ENCODE measurements at regions not wholly inside any gene's neighbourhood (a gene's known extent, or its start where the extent isn't known, plus 50 kb on each side); places are given as distances from the start of the nearest gene placed in this dataset.

GRCh38 chr7:153393666-153394065 is 634.1 kb downstream of the ACTR3B start:
- 0 to 83% (median 45%) methylated on average over 1 to 3 of the region's 3 CpGs; no CpG with 5 or more reads in 1 of the 10 experiments for WGBS, 10 experiments
- in situ Hi-C loops (cut with MboI; ENCODE audit: low pct_unique_long_range_greater_than_20kb in 2 of 9, low sequenced_read_pairs in 9 of 9, unreplicated experiment in 9 of 9) = no loop called here
- Histone ChIP-seq H3K4me1 (replicated peaks in 1 of 2) (no peaks in the 10 kb centered on the region), H3K4me3 (no peak overlapping the region), H3K27ac (no peak overlapping the region)
- ATAC-seq (replicated peaks in 6 of 8) = no peak

GRCh38 chr7:153396475-153396874 is 636.9 kb downstream of the ACTR3B start:
- no peak for ATAC-seq (replicated peaks in 6 of 8)
- WGBS, 10 experiments = 0 to 83% (median 24%) methylated on average over 1 to 2 of the region's 2 CpGs; no CpG with 5 or more reads in 3 of the 10 experiments
- no peaks in the 10 kb centered on the region for H3K4me1 ChIP-seq (replicated peaks in 1 of 2)
- no peak overlapping the region for H3K27ac ChIP-seq
- no peak overlapping the region for H3K4me3 ChIP-seq
- in situ Hi-C loops (cut with MboI; ENCODE audit: low pct_unique_long_range_greater_than_20kb in 2 of 9, low sequenced_read_pairs in 9 of 9, unreplicated experiment in 9 of 9) = no loop called here

GRCh38 chr7:153397459-153397858 is 637.9 kb downstream of the ACTR3B start:
- in situ Hi-C loops (cut with MboI; ENCODE audit: low pct_unique_long_range_greater_than_20kb in 2 of 9, low sequenced_read_pairs in 9 of 9, unreplicated experiment in 9 of 9) = no loop called here
- 0 to 80% (median 13%) methylated on average over 1 to 4 of the region's 4 CpGs; no CpG with 5 or more reads in 2 of the 10 experiments for WGBS, 10 experiments
- ATAC-seq (replicated peaks in 6 of 8) = no peak

GRCh38 chr7:153397906-153398305 is 638.4 kb downstream of the ACTR3B start:
- H3K4me3 ChIP-seq = no peak overlapping the region
- H3K4me1 ChIP-seq (replicated peaks in 1 of 2) = no peaks in the 10 kb centered on the region
- in situ Hi-C loops (cut with MboI; ENCODE audit: low pct_unique_long_range_greater_than_20kb in 2 of 9, low sequenced_read_pairs in 9 of 9, unreplicated experiment in 9 of 9) = no loop called here
- no peak for ATAC-seq (replicated peaks in 6 of 8)
- no peak overlapping the region for H3K27ac ChIP-seq
- WGBS, 10 experiments = 26 to 100% (median 47%) methylated on average over 1 to 3 of the region's 3 CpGs; no CpG with 5 or more reads in 4 of the 10 experiments

More at GRCh38 chr7:153397459-153397858, 637.9 kb downstream of the ACTR3B start:
- H3K4me3 ChIP-seq = no peak overlapping the region
- H3K27ac ChIP-seq = no peak overlapping the region
- no peaks in the 10 kb centered on the region for H3K4me1 ChIP-seq (replicated peaks in 1 of 2)

- H3K4me1 ChIP-seq (replicated peaks in 1 of 2) = no peaks in the 10 kb centered on the region
- no peak overlapping the region for H3K4me3 ChIP-seq
- no peak for ATAC-seq (replicated peaks in 6 of 8)
- 0 to 100% (median 39%) methylated on average over 1 to 2 of the region's 2 CpGs for WGBS, 10 experiments
- in situ Hi-C loops (cut with MboI; ENCODE audit: low pct_unique_long_range_greater_than_20kb in 2 of 9, low sequenced_read_pairs in 9 of 9, unreplicated experiment in 9 of 9) = no loop called here
- no peak overlapping the region for H3K27ac ChIP-seq
These were observed 638.8 kb downstream of the ACTR3B start for GRCh38 chr7:153398370-153398769.

GRCh38 chr7:153398789-153399553 is 639.4 kb downstream of the ACTR3B start:
- no peak for ATAC-seq (replicated peaks in 6 of 8)
- 0 to 89% (median 61%) methylated on average over 1 to 8 of the region's 8 CpGs; no CpG with 5 or more reads in 3 of the 10 experiments for WGBS, 10 experiments
- in situ Hi-C loops (cut with MboI; ENCODE audit: low pct_unique_long_range_greater_than_20kb in 2 of 9, low sequenced_read_pairs in 9 of 9, unreplicated experiment in 9 of 9) = no loop called here

GRCh38 chr7:153399554-153399940 is 640.0 kb downstream of the ACTR3B start:
- Histone ChIP-seq H3K4me1 (replicated peaks in 1 of 2) (no peaks in the 10 kb centered on the region), H3K4me3 (no peak overlapping the region), H3K27ac (no peak overlapping the region)
- no peak for ATAC-seq (replicated peaks in 6 of 8)
- 75 to 100% (median 83%) methylated on average over 1 of the region's 1 CpG; no CpG with 5 or more reads in 7 of the 10 experiments for WGBS, 10 experiments
- in situ Hi-C loops (cut with MboI; ENCODE audit: low pct_unique_long_range_greater_than_20kb in 2 of 9, low sequenced_read_pairs in 9 of 9, unreplicated experiment in 9 of 9) = no loop called here

More at GRCh38 chr7:153398789-153399553, 639.4 kb downstream of the ACTR3B start:
- H3K27ac ChIP-seq = no peak overlapping the region
- no peak overlapping the region for H3K4me3 ChIP-seq
- no peaks in the 10 kb centered on the region for H3K4me1 ChIP-seq (replicated peaks in 1 of 2)

GRCh38 chr7:153400735-153401593 is 641.4 kb downstream of the ACTR3B start:
- in situ Hi-C loops (cut with MboI; ENCODE audit: low pct_unique_long_range_greater_than_20kb in 2 of 9, low sequenced_read_pairs in 9 of 9, unreplicated experiment in 9 of 9) = no loop called here
- no peak for ATAC-seq (replicated peaks in 6 of 8)
- 13 to 82% (median 44%) methylated on average over 3 to 16 of the region's 19 CpGs for WGBS, 10 experiments

GRCh38 chr7:153401795-153402720 is 642.5 kb downstream of the ACTR3B start:
- H3K4me3 ChIP-seq = no peak overlapping the region
- in situ Hi-C loops (cut with MboI; ENCODE audit: low pct_unique_long_range_greater_than_20kb in 2 of 9, low sequenced_read_pairs in 9 of 9, unreplicated experiment in 9 of 9) = no loop called here
- H3K4me1 ChIP-seq (replicated peaks in 1 of 2) = no peaks in the 10 kb centered on the region
- no peak overlapping the region for H3K27ac ChIP-seq
- no peak for ATAC-seq (replicated peaks in 6 of 8)
- WGBS, 10 experiments = 24 to 81% (median 68%) methylated on average over 1 to 7 of the region's 9 CpGs

More at GRCh38 chr7:153400735-153401593, 641.4 kb downstream of the ACTR3B start:
- no peak overlapping the region for H3K27ac ChIP-seq
- H3K4me3 ChIP-seq = no peak overlapping the region
- no peaks in the 10 kb centered on the region for H3K4me1 ChIP-seq (replicated peaks in 1 of 2)

GRCh38 chr7:153402721-153403541 is 643.4 kb downstream of the ACTR3B start:
- WGBS, 10 experiments = 0 to 100% (median 48%) methylated on average over 1 to 6 of the region's 7 CpGs; no CpG with 5 or more reads in 2 of the 10 experiments
- Histone ChIP-seq H3K4me1 (replicated peaks in 1 of 2) (no peaks in the 10 kb centered on the region), H3K4me3 (no peak overlapping the region), H3K27ac (no peak overlapping the region)
- no peak for ATAC-seq (replicated peaks in 6 of 8)
- in situ Hi-C loops (cut with MboI; ENCODE audit: low pct_unique_long_range_greater_than_20kb in 2 of 9, low sequenced_read_pairs in 9 of 9, unreplicated experiment in 9 of 9) = no loop called here

GRCh38 chr7:153404124-153404523 is 644.6 kb downstream of the ACTR3B start:
- in situ Hi-C loops (cut with MboI; ENCODE audit: low pct_unique_long_range_greater_than_20kb in 2 of 9, low sequenced_read_pairs in 9 of 9, unreplicated experiment in 9 of 9) = no loop called here
- Histone ChIP-seq H3K4me1 (replicated peaks in 1 of 2) (no peaks in the 10 kb centered on the region), H3K27ac (no peak overlapping the region), H3K4me3 (no peak overlapping the region)
- no peak for ATAC-seq (replicated peaks in 6 of 8)
- WGBS, 10 experiments = 0 to 100% (median 53%) methylated on average over 1 to 2 of the region's 2 CpGs; no CpG with 5 or more reads in 5 of the 10 experiments

GRCh38 chr7:153404781-153405279 is 645.3 kb downstream of the ACTR3B start:
- no peak for ATAC-seq (replicated peaks in 6 of 8)
- in situ Hi-C loops (cut with MboI; ENCODE audit: low pct_unique_long_range_greater_than_20kb in 2 of 9, low sequenced_read_pairs in 9 of 9, unreplicated experiment in 9 of 9) = no loop called here
- 0 to 86% (median 61%) methylated on average over 1 to 7 of the region's 9 CpGs; no CpG with 5 or more reads in 5 of the 10 experiments for WGBS, 10 experiments
- Histone ChIP-seq H3K4me3 (no peak overlapping the region), H3K27ac (no peak overlapping the region), H3K4me1 (replicated peaks in 1 of 2) (no peaks in the 10 kb centered on the region)

All from motor neuron (in vitro differentiated cells).